ENCODE measurements at regions not wholly inside any gene's neighbourhood (a gene's known extent, or its start where the extent isn't known, plus 50 kb on each side); places are given as distances from the start of the nearest gene placed in this dataset.
"Not testable (repeated sequence)": the region's sequence is repeated elsewhere in the genome, so short reads cannot be mapped to it uniquely, and the experiment has no call there.

GRCh38 chr4:56158483-56158882 lies 209.7 kb downstream of the CEP135 start:
- WGBS (ENCODE audit: insufficient coverage, insufficient read length): no CpG with 5 or more reads among the region's 5 CpGs
- DNase-seq (ENCODE audit: low read depth, low spot score): no peak
- no peaks in the 10 kb centered on the region for H3K4me1 ChIP-seq (ENCODE audit: control insufficient read depth, insufficient read depth, low read length)

GRCh38 chr4:56156141-56156540 lies 207.4 kb downstream of the CEP135 start:
- DNase-seq (ENCODE audit: low read depth, low spot score): no peak
- Histone ChIP-seq H3K36me3 (ENCODE audit: control insufficient read depth, insufficient read depth, low read length) (no peaks in the 10 kb centered on the region), H3K9me3 (ENCODE audit: control insufficient read depth, insufficient read depth, low read length) (peaks cover 2% of the 10 kb centered on the region; the same call in 1 of the 2 replicates), H3K4me1 (ENCODE audit: control insufficient read depth, insufficient read depth, low read length) (no peaks in the 10 kb centered on the region), H3K27ac (ENCODE audit: low read length) (no peak overlapping the region), H3K4me3 (ENCODE audit: low read length) (no peak overlapping the region), H3K27me3 (ENCODE audit: control insufficient read depth, insufficient read depth, low read length) (no peaks in the 10 kb centered on the region)
- no CpG with 5 or more reads among the region's 6 CpGs for WGBS (ENCODE audit: insufficient coverage, insufficient read length)

More at GRCh38 chr4:56158483-56158882, 209.7 kb downstream of the CEP135 start:
- Histone ChIP-seq H3K36me3 (ENCODE audit: control insufficient read depth, insufficient read depth, low read length) (no peaks in the 10 kb centered on the region), H3K27me3 (ENCODE audit: control insufficient read depth, insufficient read depth, low read length) (no peaks in the 10 kb centered on the region), H3K4me3 (ENCODE audit: low read length) (no peak overlapping the region), H3K9me3 (ENCODE audit: control insufficient read depth, insufficient read depth, low read length) (peaks cover 2% of the 10 kb centered on the region; the same call in 1 of the 2 replicates), H3K27ac (ENCODE audit: low read length) (no peak overlapping the region)

- Histone ChIP-seq H3K9me3 (ENCODE audit: control insufficient read depth, insufficient read depth, low read length) (no peaks in the 10 kb centered on the region), H3K4me1 (ENCODE audit: control insufficient read depth, insufficient read depth, low read length) (no peaks in the 10 kb centered on the region), H3K4me3 (ENCODE audit: low read length) (no peak overlapping the region), H3K27me3 (ENCODE audit: control insufficient read depth, insufficient read depth, low read length) (no peaks in the 10 kb centered on the region), H3K36me3 (ENCODE audit: control insufficient read depth, insufficient read depth, low read length) (no peaks in the 10 kb centered on the region), H3K27ac (ENCODE audit: low read length) (no peak overlapping the region)
- no peak for DNase-seq (ENCODE audit: low read depth, low spot score)
- no CpG with 5 or more reads among the region's 4 CpGs for WGBS (ENCODE audit: insufficient coverage, insufficient read length)
Measured at GRCh38 chr4:56155432-56155831, 206.7 kb downstream of the CEP135 start.

GRCh38 chr4:56149591-56149990 lies 200.8 kb downstream of the CEP135 start:
- DNase-seq (ENCODE audit: low read depth, low spot score): no peak
- H3K27ac ChIP-seq (ENCODE audit: low read length): no peak overlapping the region
- no peaks in the 10 kb centered on the region for H3K36me3 ChIP-seq (ENCODE audit: control insufficient read depth, insufficient read depth, low read length)
- no peaks in the 10 kb centered on the region for H3K4me1 ChIP-seq (ENCODE audit: control insufficient read depth, insufficient read depth, low read length)
- no CpG with 5 or more reads among the region's 2 CpGs for WGBS (ENCODE audit: insufficient coverage, insufficient read length)
- no peaks in the 10 kb centered on the region for H3K27me3 ChIP-seq (ENCODE audit: control insufficient read depth, insufficient read depth, low read length)
- H3K4me3 ChIP-seq (ENCODE audit: low read length): no peak overlapping the region
- H3K9me3 ChIP-seq (ENCODE audit: control insufficient read depth, insufficient read depth, low read length): no peaks in the 10 kb centered on the region

GRCh38 chr4:56148428-56148827 lies 199.7 kb downstream of the CEP135 start:
- Histone ChIP-seq H3K36me3 (ENCODE audit: control insufficient read depth, insufficient read depth, low read length) (no peaks in the 10 kb centered on the region), H3K27ac (ENCODE audit: low read length) (no peak overlapping the region), H3K9me3 (ENCODE audit: control insufficient read depth, insufficient read depth, low read length) (no peaks in the 10 kb centered on the region), H3K4me3 (ENCODE audit: low read length) (no peak overlapping the region), H3K4me1 (ENCODE audit: control insufficient read depth, insufficient read depth, low read length) (no peaks in the 10 kb centered on the region), H3K27me3 (ENCODE audit: control insufficient read depth, insufficient read depth, low read length) (no peaks in the 10 kb centered on the region)
- no CpG with 5 or more reads among the region's 2 CpGs for WGBS (ENCODE audit: insufficient coverage, insufficient read length)
- no peak for DNase-seq (ENCODE audit: low read depth, low spot score)

GRCh38 chr4:56147371-56147770 lies 198.6 kb downstream of the CEP135 start:
- no peak overlapping the region for H3K27ac ChIP-seq (ENCODE audit: low read length)
- no peaks in the 10 kb centered on the region for H3K27me3 ChIP-seq (ENCODE audit: control insufficient read depth, insufficient read depth, low read length)
- H3K4me1 ChIP-seq (ENCODE audit: control insufficient read depth, insufficient read depth, low read length): no peaks in the 10 kb centered on the region
- no peak overlapping the region for H3K4me3 ChIP-seq (ENCODE audit: low read length)
- no peak for DNase-seq (ENCODE audit: low read depth, low spot score)
- no peaks in the 10 kb centered on the region for H3K36me3 ChIP-seq (ENCODE audit: control insufficient read depth, insufficient read depth, low read length)
- no peaks in the 10 kb centered on the region for H3K9me3 ChIP-seq (ENCODE audit: control insufficient read depth, insufficient read depth, low read length)

- H3K9me3 ChIP-seq (ENCODE audit: control insufficient read depth, insufficient read depth, low read length): no peaks in the 10 kb centered on the region
- WGBS (ENCODE audit: insufficient coverage, insufficient read length): no CpG with 5 or more reads among the region's 9 CpGs
- H3K4me3 ChIP-seq (ENCODE audit: low read length): no peak overlapping the region
- H3K36me3 ChIP-seq (ENCODE audit: control insufficient read depth, insufficient read depth, low read length): no peaks in the 10 kb centered on the region
- no peaks in the 10 kb centered on the region for H3K4me1 ChIP-seq (ENCODE audit: control insufficient read depth, insufficient read depth, low read length)
- H3K27ac ChIP-seq (ENCODE audit: low read length): no peak overlapping the region
- DNase-seq (ENCODE audit: low read depth, low spot score): no peak
- H3K27me3 ChIP-seq (ENCODE audit: control insufficient read depth, insufficient read depth, low read length): no peaks in the 10 kb centered on the region
Measured at GRCh38 chr4:56146956-56147355, 198.2 kb downstream of the CEP135 start.

GRCh38 chr4:56142088-56142487 lies 193.3 kb downstream of the CEP135 start:
- no peaks in the 10 kb centered on the region for H3K27me3 ChIP-seq (ENCODE audit: control insufficient read depth, insufficient read depth, low read length)
- H3K27ac ChIP-seq (ENCODE audit: low read length): no peak overlapping the region
- H3K4me3 ChIP-seq (ENCODE audit: low read length): no peak overlapping the region
- no peaks in the 10 kb centered on the region for H3K9me3 ChIP-seq (ENCODE audit: control insufficient read depth, insufficient read depth, low read length)
- no peak for DNase-seq (ENCODE audit: low read depth, low spot score)
- H3K4me1 ChIP-seq (ENCODE audit: control insufficient read depth, insufficient read depth, low read length): no peaks in the 10 kb centered on the region
- no CpG with 5 or more reads among the region's 1 CpG for WGBS (ENCODE audit: insufficient coverage, insufficient read length)
- H3K36me3 ChIP-seq (ENCODE audit: control insufficient read depth, insufficient read depth, low read length): no peaks in the 10 kb centered on the region

GRCh38 chr4:56139241-56139827 lies 190.6 kb downstream of the CEP135 start:
- H3K4me3 ChIP-seq (ENCODE audit: low read length): no peak overlapping the region
- no CpG with 5 or more reads among the region's 1 CpG for WGBS (ENCODE audit: insufficient coverage, insufficient read length)
- H3K4me1 ChIP-seq (ENCODE audit: control insufficient read depth, insufficient read depth, low read length): no peaks in the 10 kb centered on the region
- H3K27me3 ChIP-seq (ENCODE audit: control insufficient read depth, insufficient read depth, low read length): no peaks in the 10 kb centered on the region
- H3K36me3 ChIP-seq (ENCODE audit: control insufficient read depth, insufficient read depth, low read length): no peaks in the 10 kb centered on the region
- no peak for DNase-seq (ENCODE audit: low read depth, low spot score)
- H3K27ac ChIP-seq (ENCODE audit: low read length): no peak overlapping the region
- no peaks in the 10 kb centered on the region for H3K9me3 ChIP-seq (ENCODE audit: control insufficient read depth, insufficient read depth, low read length)

GRCh38 chr4:56134834-56135233 lies 186.1 kb downstream of the CEP135 start:
- WGBS (ENCODE audit: insufficient coverage, insufficient read length): no CpG with 5 or more reads among the region's 8 CpGs

GRCh38 chr4:56134266-56134665 lies 185.5 kb downstream of the CEP135 start:
- H3K27me3 ChIP-seq (ENCODE audit: control insufficient read depth, insufficient read depth, low read length): no peaks in the 10 kb centered on the region
- H3K27ac ChIP-seq (ENCODE audit: low read length): no peak overlapping the region
- no peak overlapping the region for H3K4me3 ChIP-seq (ENCODE audit: low read length)
- no peaks in the 10 kb centered on the region for H3K4me1 ChIP-seq (ENCODE audit: control insufficient read depth, insufficient read depth, low read length)
- no peaks in the 10 kb centered on the region for H3K9me3 ChIP-seq (ENCODE audit: control insufficient read depth, insufficient read depth, low read length)
- no CpG with 5 or more reads among the region's 2 CpGs for WGBS (ENCODE audit: insufficient coverage, insufficient read length)
- H3K36me3 ChIP-seq (ENCODE audit: control insufficient read depth, insufficient read depth, low read length): no peaks in the 10 kb centered on the region
- no peak for DNase-seq (ENCODE audit: low read depth, low spot score)

More at GRCh38 chr4:56134834-56135233, 186.1 kb downstream of the CEP135 start:
- H3K36me3 ChIP-seq (ENCODE audit: control insufficient read depth, insufficient read depth, low read length); H3K4me1 ChIP-seq (ENCODE audit: control insufficient read depth, insufficient read depth, low read length); H3K4me3 ChIP-seq (ENCODE audit: low read length); H3K9me3 ChIP-seq (ENCODE audit: control insufficient read depth, insufficient read depth, low read length); DNase-seq (ENCODE audit: low read depth, low spot score); H3K27ac ChIP-seq (ENCODE audit: low read length); H3K27me3 ChIP-seq (ENCODE audit: control insufficient read depth, insufficient read depth, low read length): not testable (repeated sequence)
